ENCODE measurements at regions not wholly inside any gene's neighbourhood (a gene's known extent, or its start where the extent isn't known, plus 50 kb on each side); places are given as distances from the start of the nearest gene placed in this dataset.
"Not testable (repeated sequence)": the region's sequence is repeated elsewhere in the genome, so short reads cannot be mapped to it uniquely, and the experiment has no call there.

DNA sequence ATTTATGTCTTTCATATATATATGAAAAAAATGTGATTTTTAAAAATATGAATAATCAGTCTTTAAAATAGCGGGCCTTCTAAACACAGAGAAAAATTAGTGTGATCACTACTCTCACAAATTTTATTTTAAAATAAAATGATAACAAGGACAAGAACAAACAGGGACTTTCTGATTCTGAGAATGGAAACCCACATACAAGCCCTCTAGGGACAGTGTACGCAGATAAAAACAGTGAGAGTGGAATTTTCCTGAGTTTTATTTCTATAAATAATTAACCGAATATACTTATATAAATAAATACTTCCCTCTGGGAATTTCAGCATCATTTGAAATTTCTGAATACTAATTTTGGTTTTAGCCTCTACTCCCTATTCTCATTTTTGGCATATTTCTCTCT lies 201.4 kb upstream of the CBLB start:
- no peak for TF ChIP-seq CTCF (IDR thresholded peaks at IDR 0.05)
- no peak for ATAC-seq
- 86 to 90% (median 90%) methylated on average over 3 of the region's 3 CpGs for WGBS, 3 donors
- DNase-seq, result no peak
- intact Hi-C loops (cut with DNase I), result no loop called here
- Histone ChIP-seq H3K4me1 (no peaks in the 10 kb centered on the region), H3K27ac (no peak overlapping the region), H3K36me3 (ENCODE audit: insufficient read depth in 1 of 2, low read depth in 1 of 2) (no peaks in the 10 kb centered on the region), H3K9me3 (peaks cover under 1% of the 10 kb centered on the region), H3K27me3 (ENCODE audit: insufficient read depth in 3 of 3, low read length in 2 of 3) (no peaks in the 10 kb centered on the region), H3K4me3 (no peak overlapping the region)

DNA sequence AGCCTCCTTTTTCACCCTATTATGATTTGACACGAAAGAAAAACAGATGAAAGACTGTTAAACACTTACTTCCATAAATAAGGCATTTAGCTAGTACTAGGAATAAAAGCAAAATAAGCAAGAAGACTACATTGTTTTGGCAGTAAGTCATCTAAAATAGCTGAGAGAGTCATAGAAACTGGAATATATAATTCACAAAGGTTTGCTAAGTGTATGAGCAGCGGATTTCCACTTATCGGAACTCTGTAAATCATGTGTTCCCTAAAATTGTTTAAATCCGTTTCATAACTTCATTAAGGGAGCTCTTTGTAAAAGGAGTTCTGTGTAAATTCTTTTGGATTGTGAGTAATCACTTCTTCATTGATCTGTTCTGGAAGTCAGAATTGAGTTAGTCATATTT lies 202.5 kb upstream of the CBLB start:
- ATAC-seq, result no peak

GRCh38 chr3:106072596-106072995 lies 203.8 kb upstream of the CBLB start:
- 95 to 98% (median 97%) methylated on average over 3 of the region's 5 CpGs for WGBS, 3 donors
- H3K9me3 ChIP-seq; intact Hi-C loops (cut with DNase I); H3K27me3 ChIP-seq (ENCODE audit: insufficient read depth in 3 of 3, low read length in 2 of 3); H3K36me3 ChIP-seq (ENCODE audit: insufficient read depth in 1 of 2, low read depth in 1 of 2); DNase-seq; H3K4me1 ChIP-seq; H3K27ac ChIP-seq; ATAC-seq; H3K4me3 ChIP-seq: not testable (repeated sequence)

More for the DNA sequence above, 202.5 kb upstream of the CBLB start:
- no peak for DNase-seq
- Histone ChIP-seq H3K4me3 (no peak overlapping the region), H3K9me3 (no peaks in the 10 kb centered on the region), H3K36me3 (ENCODE audit: insufficient read depth in 1 of 2, low read depth in 1 of 2) (no peaks in the 10 kb centered on the region), H3K27me3 (ENCODE audit: insufficient read depth in 3 of 3, low read length in 2 of 3) (no peaks in the 10 kb centered on the region), H3K4me1 (no peaks in the 10 kb centered on the region), H3K27ac (no peak overlapping the region)
- WGBS, 3 donors, result 72 to 88% (median 85%) methylated on average over 4 of the region's 4 CpGs
- no peak for TF ChIP-seq CTCF (IDR thresholded peaks at IDR 0.05)
- intact Hi-C loops (cut with DNase I), result no loop called here

DNA sequence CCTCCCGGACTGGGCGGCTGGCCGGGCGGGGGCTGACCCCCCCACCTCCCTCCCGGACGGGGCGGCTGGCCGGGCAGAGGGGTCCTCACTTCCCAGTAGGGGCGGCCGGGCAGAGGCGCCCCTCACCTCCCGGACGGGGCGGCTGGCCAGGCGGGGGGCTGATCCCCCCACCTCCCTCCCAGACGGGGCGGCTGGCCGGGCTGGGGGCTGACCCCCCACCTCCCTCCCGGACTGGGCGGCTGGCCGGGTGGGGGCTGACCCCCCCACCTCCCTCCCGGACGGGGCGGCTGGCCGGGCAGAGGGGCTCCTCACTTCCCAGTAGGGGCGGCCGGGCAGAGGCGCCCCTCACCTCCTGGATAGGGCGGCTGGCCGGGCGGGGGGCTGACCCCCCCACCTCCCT lies 205.0 kb upstream of the CBLB start:
- H3K4me3 ChIP-seq; H3K27ac ChIP-seq; intact Hi-C loops (cut with DNase I); DNase-seq; H3K36me3 ChIP-seq (ENCODE audit: insufficient read depth in 1 of 2, low read depth in 1 of 2); H3K4me1 ChIP-seq; ATAC-seq; H3K9me3 ChIP-seq; H3K27me3 ChIP-seq (ENCODE audit: insufficient read depth in 3 of 3, low read length in 2 of 3): not testable (repeated sequence)
- 95 to 100% methylated on average over 2 to 20 of the region's 31 CpGs; no CpG with 5 or more reads in 1 of the 3 donors for WGBS, 3 donors

GRCh38 chr3:106075731-106076130 lies 206.9 kb upstream of the CBLB start:
- DNase-seq, result not testable (repeated sequence)

DNA sequence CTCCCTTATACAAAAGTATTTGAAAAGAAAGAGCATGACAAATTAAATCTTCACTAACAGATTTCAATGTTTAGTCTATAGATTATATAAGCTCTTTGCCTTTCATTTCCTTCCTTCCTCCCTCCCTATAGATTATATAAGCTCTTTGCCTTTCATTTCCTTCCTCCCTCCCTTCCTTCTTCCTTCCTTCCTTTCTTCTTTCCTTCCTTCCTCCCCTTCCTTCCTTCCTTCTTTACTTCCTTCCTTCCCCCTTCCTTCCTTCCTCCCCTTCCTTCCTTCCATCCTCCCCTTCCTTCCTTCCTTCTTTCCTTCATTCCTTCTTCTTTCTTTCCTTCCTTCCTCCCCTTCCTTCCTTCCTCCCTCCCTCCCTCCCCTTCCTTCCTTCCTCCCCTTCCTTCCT lies 209.8 kb upstream of the CBLB start:
- TF ChIP-seq CTCF (IDR thresholded peaks at IDR 0.05), result no peak
- no peak for ATAC-seq
- Histone ChIP-seq H3K36me3 (ENCODE audit: insufficient read depth in 1 of 2, low read depth in 1 of 2) (no peaks in the 10 kb centered on the region), H3K27ac (no peak overlapping the region), H3K27me3 (ENCODE audit: insufficient read depth in 3 of 3, low read length in 2 of 3) (no peaks in the 10 kb centered on the region), H3K4me3 (no peak overlapping the region), H3K9me3 (no peaks in the 10 kb centered on the region), H3K4me1 (no peaks in the 10 kb centered on the region)
- intact Hi-C loops (cut with DNase I), result no loop called here
- no peak for DNase-seq

More at GRCh38 chr3:106075731-106076130, 206.9 kb upstream of the CBLB start:
- H3K9me3 ChIP-seq; H3K27me3 ChIP-seq (ENCODE audit: insufficient read depth in 3 of 3, low read length in 2 of 3); H3K36me3 ChIP-seq (ENCODE audit: insufficient read depth in 1 of 2, low read depth in 1 of 2); H3K4me1 ChIP-seq; intact Hi-C loops (cut with DNase I); ATAC-seq; H3K27ac ChIP-seq; H3K4me3 ChIP-seq: not testable (repeated sequence)
- WGBS, 3 donors, result 95 to 98% (median 97%) methylated on average over 2 of the region's 5 CpGs
